WTC11 (cell line): ENCODE measurements at regions not wholly inside any gene's neighbourhood (a gene's known extent, or its start where the extent isn't known, plus 50 kb on each side); places are given as distances from the start of the nearest gene placed in this dataset.

Experiments
- ATAC-seq: fragments of 200-7000 bp; cut with Tn5 transposase; 2 replicates; pipeline ENCODE4 v1.10.0; 2021; ENCODE audit warnings: mild to moderate bottlenecking, moderate library complexity
- CTCF ChIA-PET: fragments of 300-600 bp; sonication (Branson Sonifier 250); formaldehyde crosslinking; loops from one replicate; lab custom pipeline; 2021; ENCODE audit warnings: antibody characterized with exemption; lab: Charles Lee
- POLR2A ChIA-PET: fragments of 350-600 bp; sonication (Branson Sonifier 250); formaldehyde crosslinking; loops from one replicate; lab custom pipeline; 2021; ENCODE audit warnings: antibody characterized with exemption; lab: Charles Lee
- DNase-seq: peaks from one replicate; pipeline ENCODE4 v3.0.0; 2021; ENCODE audit warnings: low spot score
- H3K27ac Mint-ChIP-seq: 2 replicates; pipeline ENCODE4 v1.8.0; 2021; ENCODE audit warnings: mixed read lengths
- H3K27me3 Mint-ChIP-seq: 2 replicates; pipeline ENCODE4 v1.8.0; 2021; ENCODE audit warnings: low read depth, mild to moderate bottlenecking, moderate library complexity, mixed read lengths
- H3K36me3 Mint-ChIP-seq: 2 replicates; pipeline ENCODE4 v1.8.0; 2021; ENCODE audit warnings: mixed read lengths
- H3K4me1 Mint-ChIP-seq: 2 replicates; pipeline ENCODE4 v1.8.0; 2022; ENCODE audit warnings: mixed read lengths
- H3K4me3 Mint-ChIP-seq: 2 replicates; pipeline ENCODE4 v1.8.0; 2021; ENCODE audit warnings: mild to moderate bottlenecking, moderate library complexity, mixed read lengths
- H3K9me3 Mint-ChIP-seq: 2 replicates; pipeline ENCODE4 v1.8.0; 2021; ENCODE audit warnings: mixed read lengths
- ATF1 ChIP-seq: sonication (generic); formaldehyde crosslinking; IDR thresholded peaks from 2 replicates; pipeline ENCODE4 v1.8.1; 2023; ENCODE audit warnings: mild to moderate bottlenecking, moderate library complexity, missing genetic modification reagents
- CREB1 ChIP-seq: sonication (generic); formaldehyde crosslinking; IDR thresholded peaks from 2 replicates; pipeline ENCODE4 v1.8.0; 2023; ENCODE audit warnings: mild to moderate bottlenecking, missing genetic modification reagents
- GABPB1 ChIP-seq: sonication (generic); formaldehyde crosslinking; IDR thresholded peaks from 2 replicates; pipeline ENCODE4 v1.8.1; 2023; ENCODE audit warnings: mild to moderate bottlenecking, missing genetic modification reagents
- NFE2L1 ChIP-seq: sonication (generic); formaldehyde crosslinking; IDR thresholded peaks from 2 replicates; pipeline ENCODE4 v1.8.1; 2023; ENCODE audit warnings: missing genetic modification reagents
- NR1H2 ChIP-seq: sonication (generic); formaldehyde crosslinking; IDR thresholded peaks from 2 replicates; pipeline ENCODE4 v1.9.0; 2021; ENCODE audit warnings: mild to moderate bottlenecking, moderate library complexity, missing genetic modification reagents
- NR3C1 ChIP-seq: sonication (generic); formaldehyde crosslinking; conservative IDR thresholded peaks from 2 replicates; pipeline ENCODE4 v1.8.1; 2023; ENCODE audit warnings: low read depth, mild to moderate bottlenecking, missing genetic modification reagents
- PRRX2 ChIP-seq: fragments of 250-450 bp; sonication (Bioruptor Pico); IDR thresholded peaks from 2 replicates; pipeline ENCODE4 v1.8.0; 2021; ENCODE audit warnings: mild to moderate bottlenecking
- SP1 ChIP-seq: sonication (generic); formaldehyde crosslinking; conservative IDR thresholded peaks from 2 replicates; pipeline ENCODE4 v1.8.1; 2022; ENCODE audit warnings: missing genetic modification reagents
- ZNF121 ChIP-seq: sonication (generic); formaldehyde crosslinking; IDR thresholded peaks from 2 replicates; pipeline ENCODE4 v1.8.0; 2023; ENCODE audit warnings: missing genetic modification reagents
- ZNF396 ChIP-seq: fragments of 250-450 bp; sonication (Bioruptor Pico); IDR thresholded peaks from 2 replicates; pipeline ENCODE4 v1.8.0; 2021; ENCODE audit warnings: mild to moderate bottlenecking, moderate library complexity, borderline replicate concordance
- ZNF416 ChIP-seq: fragments of 250-450 bp; sonication (Bioruptor Pico); IDR thresholded peaks from 2 replicates; pipeline ENCODE4 v1.9.0; 2021; ENCODE audit warnings: mild to moderate bottlenecking, inconsistent platforms
- ZNF423 ChIP-seq: fragments of 250-450 bp; sonication (Bioruptor Pico); IDR thresholded peaks from 2 replicates; pipeline ENCODE4 v2.1.2; 2022; ENCODE audit warnings: mild to moderate bottlenecking, moderate library complexity
- TF ChIP-seq, protein P1 (sequence below): sonication (generic); formaldehyde crosslinking; IDR thresholded peaks from 2 replicates; pipeline ENCODE4 v1.8.1; 2022; ENCODE audit warnings: mild to moderate bottlenecking, missing genetic modification reagents, moderate library complexity, borderline replicate concordance
- TF ChIP-seq, protein P2 (sequence below): sonication (generic); formaldehyde crosslinking; IDR thresholded peaks from 2 replicates; pipeline ENCODE4 v1.8.1; 2023; ENCODE audit warnings: mild to moderate bottlenecking, moderate library complexity, missing genetic modification reagents
- TF ChIP-seq, protein P3 (sequence below): sonication (generic); formaldehyde crosslinking; IDR thresholded peaks from 2 replicates; pipeline ENCODE4 v1.8.0; 2023; ENCODE audit warnings: missing genetic modification reagents, mild to moderate bottlenecking, borderline replicate concordance
- TF ChIP-seq, protein P4 (sequence below): sonication (generic); formaldehyde crosslinking; IDR thresholded peaks from 2 replicates; pipeline ENCODE4 v1.8.0; 2022; ENCODE audit warnings: mild to moderate bottlenecking, missing genetic modification reagents

DNA sequence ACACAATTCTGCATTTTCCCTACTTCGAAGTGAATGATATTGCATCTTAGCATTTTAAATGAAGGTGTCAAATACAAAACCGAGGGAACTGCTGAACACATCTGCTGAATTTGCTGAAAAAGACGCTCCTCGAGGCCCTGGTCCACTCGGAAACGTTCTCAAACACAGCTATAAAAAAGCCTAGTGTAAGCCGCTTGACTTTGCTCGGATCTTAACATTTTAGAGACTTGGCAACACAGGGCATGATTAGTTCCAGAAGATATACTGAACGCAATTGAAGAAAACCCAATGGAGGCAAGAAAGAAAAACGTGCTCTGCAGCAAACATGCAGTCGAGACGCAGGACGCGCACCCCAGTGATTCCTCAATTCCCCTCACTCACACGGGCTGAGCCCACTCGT is 506.4 kb upstream of the AMELY start:
- no peak for ATAC-seq
- POLR2A ChIA-PET, result no interaction called here
- H3K27me3 Mint-ChIP-seq, result no peaks in the 10 kb centered on the region
- H3K4me3 Mint-ChIP-seq, result no peak overlapping the region
- CTCF ChIA-PET, result no interaction called here
- no peak for TF ChIP-seq SP1 (CRISPR knock-in tag)
- TF ChIP-seq, protein P1, sequence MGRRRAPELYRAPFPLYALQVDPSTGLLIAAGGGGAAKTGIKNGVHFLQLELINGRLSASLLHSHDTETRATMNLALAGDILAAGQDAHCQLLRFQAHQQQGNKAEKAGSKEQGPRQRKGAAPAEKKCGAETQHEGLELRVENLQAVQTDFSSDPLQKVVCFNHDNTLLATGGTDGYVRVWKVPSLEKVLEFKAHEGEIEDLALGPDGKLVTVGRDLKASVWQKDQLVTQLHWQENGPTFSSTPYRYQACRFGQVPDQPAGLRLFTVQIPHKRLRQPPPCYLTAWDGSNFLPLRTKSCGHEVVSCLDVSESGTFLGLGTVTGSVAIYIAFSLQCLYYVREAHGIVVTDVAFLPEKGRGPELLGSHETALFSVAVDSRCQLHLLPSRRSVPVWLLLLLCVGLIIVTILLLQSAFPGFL, result no peak
- no peak for TF ChIP-seq ATF1 (CRISPR knock-in tag)
- TF ChIP-seq, protein P2, sequence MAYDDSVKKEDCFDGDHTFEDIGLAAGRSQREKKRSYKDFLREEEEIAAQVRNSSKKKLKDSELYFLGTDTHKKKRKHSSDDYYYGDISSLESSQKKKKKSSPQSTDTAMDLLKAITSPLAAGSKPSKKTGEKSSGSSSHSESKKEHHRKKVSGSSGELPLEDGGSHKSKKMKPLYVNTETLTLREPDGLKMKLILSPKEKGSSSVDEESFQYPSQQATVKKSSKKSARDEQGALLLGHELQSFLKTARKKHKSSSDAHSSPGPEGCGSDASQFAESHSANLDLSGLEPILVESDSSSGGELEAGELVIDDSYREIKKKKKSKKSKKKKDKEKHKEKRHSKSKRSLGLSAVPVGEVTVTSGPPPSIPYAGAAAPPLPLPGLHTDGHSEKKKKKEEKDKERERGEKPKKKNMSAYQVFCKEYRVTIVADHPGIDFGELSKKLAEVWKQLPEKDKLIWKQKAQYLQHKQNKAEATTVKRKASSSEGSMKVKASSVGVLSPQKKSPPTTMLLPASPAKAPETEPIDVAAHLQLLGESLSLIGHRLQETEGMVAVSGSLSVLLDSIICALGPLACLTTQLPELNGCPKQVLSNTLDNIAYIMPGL (CRISPR knock-in tag), result no peak
- TF ChIP-seq, all 79 proteins: peak for 0
- H3K27ac Mint-ChIP-seq, result no peak overlapping the region
- no peak for DNase-seq
- no peaks in the 10 kb centered on the region for H3K9me3 Mint-ChIP-seq
- no peaks in the 10 kb centered on the region for H3K36me3 Mint-ChIP-seq
- no peaks in the 10 kb centered on the region for H3K4me1 Mint-ChIP-seq

DNA sequence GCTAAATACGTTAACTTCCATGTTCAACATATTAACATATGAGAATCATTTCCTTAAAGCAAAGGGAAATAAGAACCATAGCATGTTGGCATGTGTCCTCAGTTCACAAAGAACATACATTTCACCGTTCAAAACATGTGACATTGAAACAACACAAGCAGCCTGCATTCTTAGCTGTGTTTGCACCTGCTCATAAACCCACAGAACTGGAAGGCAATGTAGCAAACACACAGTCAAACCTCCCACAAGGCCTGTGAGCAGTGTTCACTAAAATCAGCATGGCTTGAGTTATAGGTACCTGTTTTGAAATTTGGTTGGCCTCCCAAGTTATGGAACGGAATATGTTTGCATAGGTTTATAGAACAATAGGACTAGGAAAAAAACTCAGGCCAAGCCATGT is 504.9 kb upstream of the AMELY start:
- no peak for DNase-seq
- no peak for ATAC-seq
- CTCF ChIA-PET, result no interaction called here
- TF ChIP-seq NFE2L1 (CRISPR knock-in tag), result no peak
- TF ChIP-seq ZNF121 (CRISPR knock-in tag), result no peak
- no peak for TF ChIP-seq PRRX2
- TF ChIP-seq, protein P3, sequence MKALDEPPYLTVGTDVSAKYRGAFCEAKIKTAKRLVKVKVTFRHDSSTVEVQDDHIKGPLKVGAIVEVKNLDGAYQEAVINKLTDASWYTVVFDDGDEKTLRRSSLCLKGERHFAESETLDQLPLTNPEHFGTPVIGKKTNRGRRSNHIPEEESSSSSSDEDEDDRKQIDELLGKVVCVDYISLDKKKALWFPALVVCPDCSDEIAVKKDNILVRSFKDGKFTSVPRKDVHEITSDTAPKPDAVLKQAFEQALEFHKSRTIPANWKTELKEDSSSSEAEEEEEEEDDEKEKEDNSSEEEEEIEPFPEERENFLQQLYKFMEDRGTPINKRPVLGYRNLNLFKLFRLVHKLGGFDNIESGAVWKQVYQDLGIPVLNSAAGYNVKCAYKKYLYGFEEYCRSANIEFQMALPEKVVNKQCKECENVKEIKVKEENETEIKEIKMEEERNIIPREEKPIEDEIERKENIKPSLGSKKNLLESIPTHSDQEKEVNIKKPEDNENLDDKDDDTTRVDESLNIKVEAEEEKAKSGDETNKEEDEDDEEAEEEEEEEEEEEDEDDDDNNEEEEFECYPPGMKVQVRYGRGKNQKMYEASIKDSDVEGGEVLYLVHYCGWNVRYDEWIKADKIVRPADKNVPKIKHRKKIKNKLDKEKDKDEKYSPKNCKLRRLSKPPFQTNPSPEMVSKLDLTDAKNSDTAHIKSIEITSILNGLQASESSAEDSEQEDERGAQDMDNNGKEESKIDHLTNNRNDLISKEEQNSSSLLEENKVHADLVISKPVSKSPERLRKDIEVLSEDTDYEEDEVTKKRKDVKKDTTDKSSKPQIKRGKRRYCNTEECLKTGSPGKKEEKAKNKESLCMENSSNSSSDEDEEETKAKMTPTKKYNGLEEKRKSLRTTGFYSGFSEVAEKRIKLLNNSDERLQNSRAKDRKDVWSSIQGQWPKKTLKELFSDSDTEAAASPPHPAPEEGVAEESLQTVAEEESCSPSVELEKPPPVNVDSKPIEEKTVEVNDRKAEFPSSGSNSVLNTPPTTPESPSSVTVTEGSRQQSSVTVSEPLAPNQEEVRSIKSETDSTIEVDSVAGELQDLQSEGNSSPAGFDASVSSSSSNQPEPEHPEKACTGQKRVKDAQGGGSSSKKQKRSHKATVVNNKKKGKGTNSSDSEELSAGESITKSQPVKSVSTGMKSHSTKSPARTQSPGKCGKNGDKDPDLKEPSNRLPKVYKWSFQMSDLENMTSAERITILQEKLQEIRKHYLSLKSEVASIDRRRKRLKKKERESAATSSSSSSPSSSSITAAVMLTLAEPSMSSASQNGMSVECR (CRISPR knock-in tag), result no peak
- TF ChIP-seq NR1H2 (CRISPR knock-in tag), result no peak
- no peak for TF ChIP-seq ZNF423 (CRISPR knock-in tag)
- TF ChIP-seq ZNF396 (CRISPR knock-in tag), result no peak
- TF ChIP-seq, protein P4, sequence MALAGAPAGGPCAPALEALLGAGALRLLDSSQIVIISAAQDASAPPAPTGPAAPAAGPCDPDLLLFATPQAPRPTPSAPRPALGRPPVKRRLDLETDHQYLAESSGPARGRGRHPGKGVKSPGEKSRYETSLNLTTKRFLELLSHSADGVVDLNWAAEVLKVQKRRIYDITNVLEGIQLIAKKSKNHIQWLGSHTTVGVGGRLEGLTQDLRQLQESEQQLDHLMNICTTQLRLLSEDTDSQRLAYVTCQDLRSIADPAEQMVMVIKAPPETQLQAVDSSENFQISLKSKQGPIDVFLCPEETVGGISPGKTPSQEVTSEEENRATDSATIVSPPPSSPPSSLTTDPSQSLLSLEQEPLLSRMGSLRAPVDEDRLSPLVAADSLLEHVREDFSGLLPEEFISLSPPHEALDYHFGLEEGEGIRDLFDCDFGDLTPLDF, result no peak
- TF ChIP-seq SP1 (CRISPR knock-in tag), result no peak
- Mint-ChIP-seq H3K4me3 (no peak overlapping the region), H3K27me3 (no peaks in the 10 kb centered on the region), H3K27ac (no peak overlapping the region), H3K4me1 (no peaks in the 10 kb centered on the region), H3K9me3 (no peaks in the 10 kb centered on the region), H3K36me3 (no peaks in the 10 kb centered on the region)
- POLR2A ChIA-PET, result no interaction called here

DNA sequence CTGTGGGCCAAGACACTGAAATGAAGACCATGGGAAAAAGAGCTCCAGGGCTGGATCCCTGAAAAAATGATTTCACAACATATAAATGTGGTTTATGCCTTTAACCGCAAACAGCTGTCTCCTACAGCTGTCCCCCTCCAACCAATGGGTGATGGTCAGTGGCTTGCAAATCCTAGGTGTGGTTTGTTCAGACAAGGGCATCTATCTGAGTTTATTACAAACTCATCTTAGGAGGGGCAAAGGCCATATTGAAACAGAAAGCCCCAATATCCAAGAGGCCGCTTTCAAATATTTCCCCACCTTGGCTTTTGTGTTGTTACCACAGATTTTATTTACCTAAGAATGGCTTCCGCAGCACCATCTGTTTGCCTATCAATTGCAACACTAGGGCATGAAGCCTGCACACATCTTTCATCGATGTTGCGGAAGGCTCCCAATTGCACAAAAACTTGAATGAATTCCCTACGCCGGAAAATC is 503.6 kb upstream of the AMELY start:
- ChIA-PET POLR2A (no interaction called here), CTCF (no interaction called here)
- H3K27ac Mint-ChIP-seq, result no peak overlapping the region
- no peak overlapping the region for H3K4me3 Mint-ChIP-seq
- no peaks in the 10 kb centered on the region for H3K9me3 Mint-ChIP-seq
- ATAC-seq (no peak), DNase-seq (no peak)
- no peaks in the 10 kb centered on the region for H3K27me3 Mint-ChIP-seq
- no peaks in the 10 kb centered on the region for H3K36me3 Mint-ChIP-seq
- H3K4me1 Mint-ChIP-seq, result no peaks in the 10 kb centered on the region
- TF ChIP-seq CREB1 (CRISPR knock-in tag), result no peak
- TF ChIP-seq GABPB1 (CRISPR knock-in tag), result peak; percentile 82
- TF ChIP-seq NR3C1 (CRISPR knock-in tag), result no peak
- no peak for TF ChIP-seq ZNF416 (CRISPR knock-in tag)
